Ishikawa (cell line): ENCODE measurements at regions not wholly inside any gene's neighbourhood (a gene's known extent, or its start where the extent isn't known, plus 50 kb on each side); places are given as distances from the start of the nearest gene placed in this dataset.

Experiments
- CREB1 ChIP-seq: IDR thresholded peaks from 2 replicates; pipeline ENCODE4 v1.6.1; 2012; ENCODE audit warnings: low read depth
- TF ChIP-seq, protein P1 (sequence below): IDR thresholded peaks from 2 replicates; pipeline ENCODE4 v1.6.1; 2012

DNA sequence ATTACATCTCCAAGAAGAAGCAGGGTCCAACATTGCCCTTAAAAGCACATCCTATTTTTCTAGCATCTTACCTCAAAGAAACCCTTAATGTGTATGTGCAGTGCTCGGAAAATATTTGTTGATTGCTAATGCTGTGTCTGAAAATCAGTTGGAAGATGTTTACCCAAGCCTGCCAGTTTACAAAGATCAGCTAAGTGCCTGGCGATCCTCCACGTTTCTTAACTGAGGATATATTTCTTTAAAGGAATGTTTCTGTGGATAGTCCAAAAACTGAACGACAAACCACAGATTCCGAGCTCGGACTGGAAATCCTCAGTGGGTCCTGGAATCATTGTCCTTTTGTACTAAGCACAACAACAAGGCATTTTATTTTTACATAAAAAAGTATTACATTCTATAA lies 595.7 kb upstream of the ARID1B start:
- TF ChIP-seq, protein P1, sequence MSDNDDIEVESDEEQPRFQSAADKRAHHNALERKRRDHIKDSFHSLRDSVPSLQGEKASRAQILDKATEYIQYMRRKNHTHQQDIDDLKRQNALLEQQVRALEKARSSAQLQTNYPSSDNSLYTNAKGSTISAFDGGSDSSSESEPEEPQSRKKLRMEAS = no peak
- TF ChIP-seq CREB1 = no peak
